SHP77 (cell line): ENCODE measurements at regions not wholly inside any gene's neighbourhood (a gene's known extent, or its start where the extent isn't known, plus 50 kb on each side); places are given as distances from the start of the nearest gene placed in this dataset.

Source experiments
- DNase-seq, 2 experiments: peaks; one replicate each; lab custom pipeline; 2025; lab: John Stamatoyannopoulos, UW

- no peak for DNase-seq
Observed at GRCh38 chr20:52864916-52865605, 107.1 kb upstream of the TSHZ2 start.

- DNase-seq = no peak
Observed at GRCh38 chr20:52859156-52859876, 112.8 kb upstream of the TSHZ2 start.

GRCh38 chr20:52852714-52853113 is 119.4 kb upstream of the TSHZ2 start:
- DNase-seq = peak in 1 of 2 experiments; percentile 25

GRCh38 chr20:52847731-52848359 is 124.3 kb upstream of the TSHZ2 start:
- no peak for DNase-seq

GRCh38 chr20:52847029-52847660 is 125.0 kb upstream of the TSHZ2 start:
- DNase-seq = no peak

- DNase-seq = no peak
Observed at GRCh38 chr20:52845044-52845443, 127.1 kb upstream of the TSHZ2 start.

- no peak for DNase-seq
Observed at GRCh38 chr20:52843425-52843824, 128.7 kb upstream of the TSHZ2 start.

GRCh38 chr20:52841003-52841402 is 131.2 kb upstream of the TSHZ2 start:
- DNase-seq = no peak

- no peak for DNase-seq
Observed at GRCh38 chr20:52840041-52840440, 132.1 kb upstream of the TSHZ2 start.

GRCh38 chr20:52838510-52839241 is 133.5 kb upstream of the TSHZ2 start:
- no peak for DNase-seq

GRCh38 chr20:52837378-52837777 is 134.8 kb upstream of the TSHZ2 start:
- DNase-seq = peak in 1 of 2 experiments; percentile 33

- no peak for DNase-seq
Observed at GRCh38 chr20:52833901-52834300, 138.3 kb upstream of the TSHZ2 start.

GRCh38 chr20:52832151-52832774 is 139.9 kb upstream of the TSHZ2 start:
- no peak for DNase-seq

GRCh38 chr20:52830598-52830997 is 141.6 kb upstream of the TSHZ2 start:
- DNase-seq = no peak

GRCh38 chr20:52829111-52829510 is 143.0 kb upstream of the TSHZ2 start:
- DNase-seq = no peak

- no peak for DNase-seq
Observed at GRCh38 chr20:52828199-52828598, 144.0 kb upstream of the TSHZ2 start.

GRCh38 chr20:52826722-52827121 is 145.4 kb upstream of the TSHZ2 start:
- DNase-seq = no peak

GRCh38 chr20:52826321-52826720 is 145.8 kb upstream of the TSHZ2 start:
- no peak for DNase-seq

- no peak for DNase-seq
Observed at GRCh38 chr20:52824494-52825216, 147.5 kb upstream of the TSHZ2 start.

- no peak for DNase-seq
Observed at GRCh38 chr20:52823303-52823702, 148.9 kb upstream of the TSHZ2 start.
